Activated CD8-positive, alpha-beta T cell treated with anti-CD3 and anti-CD28 coated beads for 36 hours (primary cell): ENCODE measurements at regions not wholly inside any gene's neighbourhood (a gene's known extent, or its start where the extent isn't known, plus 50 kb on each side); places are given as distances from the start of the nearest gene placed in this dataset.
"Not testable (repeated sequence)": the region's sequence is repeated elsewhere in the genome, so short reads cannot be mapped to it uniquely, and the experiment has no call there.

Experiments used
- ATAC-seq: fragments of 200-7000 bp; cut with Tn5 transposase; one replicate; pipeline ENCODE4 v1.10.0; 2021; ENCODE audit warnings: mild to moderate bottlenecking, moderate library complexity
- CTCF ChIA-PET: fragments of 350-600 bp; sonication (Branson Sonifier 250); formaldehyde crosslinking; loops from one replicate; lab custom pipeline; 2021; ENCODE audit warnings: antibody characterized with exemption; lab: Charles Lee
- POLR2A ChIA-PET: fragments of 350-600 bp; sonication (Branson Sonifier 250); formaldehyde crosslinking; loops from one replicate; lab custom pipeline; 2021; ENCODE audit warnings: antibody characterized with exemption; lab: Charles Lee
- DNase-seq: peaks from one replicate; pipeline ENCODE4 v3.0.0-alpha.2; 2020
- H3K27ac Mint-ChIP-seq: one replicate; pipeline ENCODE4 v1.8.0; 2021; ENCODE audit warnings: mild to moderate bottlenecking, mixed read lengths
- H3K27me3 Mint-ChIP-seq: one replicate; pipeline ENCODE4 v1.8.0; 2021; ENCODE audit warnings: mixed read lengths
- H3K36me3 Mint-ChIP-seq: one replicate; pipeline ENCODE4 v1.8.0; 2021; ENCODE audit warnings: low read depth, mixed read lengths
- H3K4me1 Mint-ChIP-seq: one replicate; pipeline ENCODE4 v1.8.0; 2021; ENCODE audit warnings: low read depth, mixed read lengths
- H3K4me3 Mint-ChIP-seq: one replicate; pipeline ENCODE4 v1.8.0; 2021; ENCODE audit warnings: mild to moderate bottlenecking, moderate library complexity, mixed read lengths
- H3K9me3 Mint-ChIP-seq: one replicate; pipeline ENCODE4 v1.8.0; 2021; ENCODE audit warnings: mixed read lengths
- intact Hi-C: fragments of 100-400 bp; cut with micrococcal nuclease; formaldehyde crosslinking; loops from one replicate; pipeline ENCODE4 v1.10.0; 2022
- TF ChIP-seq, protein P1 (sequence below): fragments of 200-600 bp; IDR thresholded peaks from one replicate; pipeline ENCODE4 v1.8.0; 2022; ENCODE audit warnings: antibody characterized with exemption, mild to moderate bottlenecking

GRCh38 chr14:53226553-53226952 lies 73.4 kb upstream of the DDHD1 start:
- no peaks in the 10 kb centered on the region for H3K27me3 Mint-ChIP-seq
- H3K4me1 Mint-ChIP-seq: peaks cover 4% of the 10 kb centered on the region
- no peaks in the 10 kb centered on the region for H3K36me3 Mint-ChIP-seq
- DNase-seq (no peak), ATAC-seq (no peak)
- TF ChIP-seq, protein P1, sequence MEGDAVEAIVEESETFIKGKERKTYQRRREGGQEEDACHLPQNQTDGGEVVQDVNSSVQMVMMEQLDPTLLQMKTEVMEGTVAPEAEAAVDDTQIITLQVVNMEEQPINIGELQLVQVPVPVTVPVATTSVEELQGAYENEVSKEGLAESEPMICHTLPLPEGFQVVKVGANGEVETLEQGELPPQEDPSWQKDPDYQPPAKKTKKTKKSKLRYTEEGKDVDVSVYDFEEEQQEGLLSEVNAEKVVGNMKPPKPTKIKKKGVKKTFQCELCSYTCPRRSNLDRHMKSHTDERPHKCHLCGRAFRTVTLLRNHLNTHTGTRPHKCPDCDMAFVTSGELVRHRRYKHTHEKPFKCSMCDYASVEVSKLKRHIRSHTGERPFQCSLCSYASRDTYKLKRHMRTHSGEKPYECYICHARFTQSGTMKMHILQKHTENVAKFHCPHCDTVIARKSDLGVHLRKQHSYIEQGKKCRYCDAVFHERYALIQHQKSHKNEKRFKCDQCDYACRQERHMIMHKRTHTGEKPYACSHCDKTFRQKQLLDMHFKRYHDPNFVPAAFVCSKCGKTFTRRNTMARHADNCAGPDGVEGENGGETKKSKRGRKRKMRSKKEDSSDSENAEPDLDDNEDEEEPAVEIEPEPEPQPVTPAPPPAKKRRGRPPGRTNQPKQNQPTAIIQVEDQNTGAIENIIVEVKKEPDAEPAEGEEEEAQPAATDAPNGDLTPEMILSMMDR: no peak
- H3K9me3 Mint-ChIP-seq: peaks cover 12% of the 10 kb centered on the region
- no peak overlapping the region for H3K27ac Mint-ChIP-seq
- intact Hi-C loops: no loop called here
- POLR2A ChIA-PET: no interaction called here
- H3K4me3 Mint-ChIP-seq: no peak overlapping the region
- CTCF ChIA-PET: no interaction called here

GRCh38 chr14:53220914-53221313 lies 67.8 kb upstream of the DDHD1 start:
- Mint-ChIP-seq H3K27ac (no peak overlapping the region), H3K4me1 (peaks cover 7% of the 10 kb centered on the region), H3K4me3 (no peak overlapping the region), H3K9me3 (peaks cover 7% of the 10 kb centered on the region), H3K27me3 (no peaks in the 10 kb centered on the region), H3K36me3 (no peaks in the 10 kb centered on the region)
- ATAC-seq (no peak), DNase-seq (no peak)
- ChIA-PET CTCF (no interaction called here), POLR2A (no interaction called here)
- intact Hi-C loops: no loop called here
- TF ChIP-seq, protein P1: no peak

- Mint-ChIP-seq H3K9me3 (no peaks in the 10 kb centered on the region), H3K36me3 (no peaks in the 10 kb centered on the region), H3K4me1 (peaks cover 6% of the 10 kb centered on the region), H3K27ac (peak overlapping the region; percentile 79), H3K4me3 (peak overlapping the region; percentile 80), H3K27me3 (no peaks in the 10 kb centered on the region)
- ATAC-seq (no peak), DNase-seq (no peak)
- intact Hi-C loops: no loop called here
- ChIA-PET POLR2A (interaction anchor here (0.6 to 1.3 kb wide), 3 partner anchors 37 to 110 kb away, joined by 5 to 7 read pairs (median 7); no protein-coding TSS in a partner anchor), CTCF (interaction anchor here (0.8 to 2.4 kb wide), 8 partner anchors 14 to 393 kb away, joined by 3 to 14 read pairs (median 3); partner anchors contain the start of gene DDHD1)
- TF ChIP-seq, protein P1: no peak
These were observed 65.0 kb upstream of the DDHD1 start for GRCh38 chr14:53218161-53218560.

DNA sequence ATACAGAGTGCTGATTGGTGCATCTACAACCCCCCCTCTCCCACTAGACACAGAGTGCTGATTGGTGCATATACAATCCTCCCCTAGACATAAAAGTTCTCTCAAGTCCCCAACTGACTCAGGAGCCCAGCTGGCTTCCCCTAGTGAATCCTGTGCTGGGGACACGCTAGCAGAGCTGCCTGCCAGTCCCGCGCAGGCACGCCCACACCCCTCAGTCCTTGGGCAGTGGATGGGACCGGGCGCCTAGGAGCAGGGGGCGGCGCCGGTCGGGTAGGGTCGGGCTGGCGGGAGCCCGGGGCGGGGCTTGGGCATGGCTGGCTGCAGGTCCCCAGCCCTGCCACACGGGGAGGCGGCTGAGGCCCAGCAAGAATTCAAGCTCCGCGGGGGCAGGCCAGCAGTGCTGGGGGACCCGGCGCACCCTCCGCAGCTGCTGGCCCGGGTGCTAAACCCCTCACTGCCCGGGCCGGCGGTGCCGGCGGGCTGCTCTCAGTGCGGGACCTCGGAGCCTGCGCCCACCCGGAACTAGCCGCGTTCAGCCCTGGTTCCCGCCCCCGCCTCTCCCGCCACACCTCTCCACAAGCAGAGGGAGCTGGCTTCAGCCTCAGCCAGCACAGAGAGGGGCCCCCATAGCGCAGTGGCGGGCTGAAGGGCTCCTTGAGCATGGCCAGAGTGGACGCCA lies 64.3 kb upstream of the DDHD1 start:
- H3K27ac Mint-ChIP-seq: peak overlapping the region; percentile 79
- H3K36me3 Mint-ChIP-seq: no peaks in the 10 kb centered on the region
- no peaks in the 10 kb centered on the region for H3K27me3 Mint-ChIP-seq
- intact Hi-C loops: no loop called here
- DNase-seq (peak; percentile 87), ATAC-seq (peak; percentile 99)
- ChIA-PET POLR2A (interaction anchor here (0.6 to 1.3 kb wide), 3 partner anchors 36 to 109 kb away, joined by 5 to 7 read pairs (median 7); no protein-coding TSS in a partner anchor), CTCF (interaction anchor here (0.6 to 2.4 kb wide), 12 partner anchors 12 to 392 kb away, joined by 3 to 14 read pairs (median 3); partner anchors contain the start of gene DDHD1)
- no peaks in the 10 kb centered on the region for H3K9me3 Mint-ChIP-seq
- peaks cover 6% of the 10 kb centered on the region for H3K4me1 Mint-ChIP-seq
- TF ChIP-seq, protein P1: peak; percentile 74
- peak overlapping the region; percentile 80 for H3K4me3 Mint-ChIP-seq

- H3K9me3 Mint-ChIP-seq, H3K4me1 Mint-ChIP-seq, H3K36me3 Mint-ChIP-seq, DNase-seq, H3K27me3 Mint-ChIP-seq, intact Hi-C loops, ATAC-seq: not testable (repeated sequence)
- ChIA-PET POLR2A (interaction anchor here (1.3 kb wide), 1 partner anchor 109 kb away, joined by 7 read pairs; no protein-coding TSS in a partner anchor), CTCF (interaction anchor here (0.6 to 2.4 kb wide), 8 partner anchors 11 to 189 kb away, joined by 3 to 14 read pairs (median 4); partner anchors contain the start of gene DDHD1)
- H3K27ac Mint-ChIP-seq: peak overlapping the region; percentile 76
- H3K4me3 Mint-ChIP-seq: peak overlapping the region; percentile 80
These were observed 63.8 kb upstream of the DDHD1 start for GRCh38 chr14:53216955-53217315.

- CTCF ChIA-PET: interaction anchor here (1.4 to 2.4 kb wide), 4 partner anchors 25 to 161 kb away, joined by 4 to 14 read pairs (median 8); partner anchors contain the start of gene DDHD1
- not testable (repeated sequence) for H3K9me3 Mint-ChIP-seq
These were observed 63.4 kb upstream of the DDHD1 start for GRCh38 chr14:53216478-53216877.

More at GRCh38 chr14:53216478-53216877, 63.4 kb upstream of the DDHD1 start:
- POLR2A ChIA-PET, H3K36me3 Mint-ChIP-seq, H3K27ac Mint-ChIP-seq, ATAC-seq, H3K4me1 Mint-ChIP-seq, H3K27me3 Mint-ChIP-seq, intact Hi-C loops, DNase-seq: not testable (repeated sequence)
- peak overlapping the region; percentile 80 for H3K4me3 Mint-ChIP-seq
